HEK293T (cell line): ENCODE measurements at regions not wholly inside any gene's neighbourhood (a gene's known extent, or its start where the extent isn't known, plus 50 kb on each side); places are given as distances from the start of the nearest gene placed in this dataset.

Source experiments
- CTCF ChIA-PET: fragments of 350-600 bp; formaldehyde crosslinking; extraction: SDS; loops from one replicate; lab custom pipeline; 2021; ENCODE audit warnings: antibody characterized with exemption, inconsistent platforms; lab: Yijun Ruan, JAX
- POLR2A ChIA-PET: fragments of 350-600 bp; formaldehyde crosslinking; extraction: SDS; loops from one replicate; lab custom pipeline; 2020; ENCODE audit warnings: antibody characterized with exemption, inconsistent platforms; lab: Yijun Ruan, JAX
- DNase-seq: peaks from one replicate; pipeline ENCODE4 v3.0.0; 2012; ENCODE audit warnings: mixed read lengths; ENCODE audit errors: extremely low spot score
- ARNT ChIP-seq: fragments of 450-650 bp; IDR thresholded peaks from 2 replicates; pipeline ENCODE4 v1.6.1; 2017; ENCODE audit warnings: mild to moderate bottlenecking
- BHLHE40 ChIP-seq: fragments of 450-650 bp; IDR thresholded peaks from 2 replicates; pipeline ENCODE4 v1.6.1; 2016; ENCODE audit warnings: mild to moderate bottlenecking, moderate library complexity, borderline replicate concordance
- CTBP1 ChIP-seq: fragments of 450-650 bp; IDR thresholded peaks from 2 replicates; pipeline ENCODE4 v1.6.1; 2016; ENCODE audit warnings: borderline replicate concordance
- ELF4 ChIP-seq: fragments of 450-650 bp; IDR thresholded peaks from 2 replicates; pipeline ENCODE4 v1.6.1; 2017; ENCODE audit warnings: antibody characterized with exemption
- FOXA1 ChIP-seq: fragments of 450-650 bp; IDR thresholded peaks from 2 replicates; pipeline ENCODE4 v1.6.1; 2016; ENCODE audit warnings: mild to moderate bottlenecking
- FOXK2 ChIP-seq: fragments of 450-650 bp; IDR thresholded peaks from 2 replicates; pipeline ENCODE4 v1.6.1; 2016; ENCODE audit warnings: mild to moderate bottlenecking
- FOXM1 ChIP-seq: fragments of 450-650 bp; IDR thresholded peaks from 2 replicates; pipeline ENCODE4 v1.6.1; 2017; ENCODE audit warnings: mild to moderate bottlenecking, borderline replicate concordance
- HDGF ChIP-seq: fragments of 450-650 bp; IDR thresholded peaks from 2 replicates; pipeline ENCODE4 v1.6.1; 2017; ENCODE audit warnings: antibody characterized with exemption, borderline replicate concordance
- L3MBTL2 ChIP-seq: fragments of 450-650 bp; conservative IDR thresholded peaks from 2 replicates; pipeline ENCODE4 v1.6.1; 2016; ENCODE audit warnings: mild to moderate bottlenecking
- LEF1 ChIP-seq: fragments of 450-650 bp; IDR thresholded peaks from 2 replicates; pipeline ENCODE4 v1.6.1; 2017; ENCODE audit warnings: mild to moderate bottlenecking, borderline replicate concordance
- NFRKB ChIP-seq: fragments of 450-650 bp; IDR thresholded peaks from 2 replicates; pipeline ENCODE4 v1.6.1; 2016; ENCODE audit warnings: mild to moderate bottlenecking, moderate library complexity
- SP1 ChIP-seq: fragments of 450-650 bp; IDR thresholded peaks from 2 replicates; pipeline ENCODE4 v1.6.1; 2017
- SUZ12 ChIP-seq: fragments of 450-650 bp; IDR thresholded peaks from 2 replicates; pipeline ENCODE4 v1.6.1; 2016; ENCODE audit warnings: mild to moderate bottlenecking
- TARDBP ChIP-seq: fragments of 450-650 bp; IDR thresholded peaks from 2 replicates; pipeline ENCODE4 v1.6.1; 2016
- ZNF384 ChIP-seq: fragments of 450-650 bp; IDR thresholded peaks from 2 replicates; pipeline ENCODE4 v1.6.1; 2016
- TF ChIP-seq, protein P1 (sequence below): fragments of 450-650 bp; IDR thresholded peaks from 2 replicates; pipeline ENCODE4 v1.6.1; 2016

DNA sequence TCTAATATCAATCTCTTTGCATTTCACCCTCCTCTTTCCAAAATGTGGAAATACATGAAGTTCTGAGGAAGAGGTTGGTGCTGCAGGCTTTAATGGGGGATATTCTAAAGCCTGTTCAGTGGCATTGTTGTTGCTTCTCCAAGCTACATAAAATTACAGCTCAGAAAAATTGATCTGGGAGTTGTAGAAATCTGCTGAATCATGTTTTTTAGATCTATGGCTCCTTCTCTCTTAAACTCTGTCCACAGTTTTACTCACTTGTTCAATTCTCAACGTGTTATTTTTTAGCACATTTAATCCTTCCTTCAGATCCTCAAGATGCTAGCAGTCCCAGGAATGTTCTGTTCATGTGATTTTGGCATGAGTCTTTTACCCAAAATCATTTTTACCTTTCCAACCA lies 949.5 kb upstream of the ADGRL3 start:
- ChIA-PET CTCF (no interaction called here), POLR2A (no interaction called here)
- TF ChIP-seq TARDBP (no peak), ARNT (no peak)
- DNase-seq: no peak

DNA sequence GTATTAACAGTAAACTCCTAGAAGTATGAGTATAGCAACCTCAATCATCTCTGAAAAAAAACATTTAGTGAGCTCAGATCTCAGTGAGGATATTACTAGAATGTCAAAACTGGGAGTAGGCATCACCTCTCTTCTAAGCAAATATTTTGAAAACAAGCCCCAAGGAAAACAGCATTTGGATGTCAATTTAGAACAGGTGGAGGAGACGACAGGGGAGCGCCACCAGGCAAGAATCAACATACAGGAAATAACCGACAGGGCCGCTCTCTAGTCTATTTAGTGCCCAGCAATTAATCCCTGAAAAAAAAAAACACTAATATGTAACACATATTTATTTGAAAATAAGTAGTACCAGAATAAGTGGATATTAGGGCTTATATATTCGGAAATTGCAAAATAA lies 940.3 kb upstream of the ADGRL3 start:
- DNase-seq: no peak
- POLR2A ChIA-PET: no interaction called here
- CTCF ChIA-PET: no interaction called here
- TF ChIP-seq FOXA1 (no peak), L3MBTL2 (no peak), BHLHE40 (no peak), ELF4 (no peak), FOXM1 (no peak), HDGF (no peak), TARDBP (no peak), CTBP1 (no peak), ARNT (no peak), NFRKB (no peak), FOXK2 (no peak), ZNF384 (no peak), SP1 (no peak)
- TF ChIP-seq, protein P1, sequence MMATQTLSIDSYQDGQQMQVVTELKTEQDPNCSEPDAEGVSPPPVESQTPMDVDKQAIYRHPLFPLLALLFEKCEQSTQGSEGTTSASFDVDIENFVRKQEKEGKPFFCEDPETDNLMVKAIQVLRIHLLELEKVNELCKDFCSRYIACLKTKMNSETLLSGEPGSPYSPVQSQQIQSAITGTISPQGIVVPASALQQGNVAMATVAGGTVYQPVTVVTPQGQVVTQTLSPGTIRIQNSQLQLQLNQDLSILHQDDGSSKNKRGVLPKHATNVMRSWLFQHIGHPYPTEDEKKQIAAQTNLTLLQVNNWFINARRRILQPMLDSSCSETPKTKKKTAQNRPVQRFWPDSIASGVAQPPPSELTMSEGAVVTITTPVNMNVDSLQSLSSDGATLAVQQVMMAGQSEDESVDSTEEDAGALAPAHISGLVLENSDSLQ: no peak

DNA sequence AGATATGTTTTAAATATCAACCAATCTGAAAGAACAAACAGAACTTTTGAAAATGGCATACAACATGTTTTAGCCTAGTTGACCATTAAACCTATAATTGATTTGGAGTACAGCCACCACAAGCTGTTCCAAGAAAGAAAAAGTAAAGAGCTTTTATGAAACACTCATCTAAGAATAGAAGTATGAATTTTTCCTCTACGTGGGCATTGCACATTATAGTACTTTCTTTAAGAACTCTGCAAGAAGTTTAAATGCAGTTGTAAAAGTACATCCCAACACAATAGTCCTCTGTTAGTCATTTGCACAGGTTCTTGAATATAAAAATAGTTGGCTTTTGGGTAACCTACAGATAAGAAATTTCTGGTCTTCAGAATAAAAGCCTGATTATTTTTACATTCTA lies 933.6 kb upstream of the ADGRL3 start:
- CTCF ChIA-PET: no interaction called here

DNA sequence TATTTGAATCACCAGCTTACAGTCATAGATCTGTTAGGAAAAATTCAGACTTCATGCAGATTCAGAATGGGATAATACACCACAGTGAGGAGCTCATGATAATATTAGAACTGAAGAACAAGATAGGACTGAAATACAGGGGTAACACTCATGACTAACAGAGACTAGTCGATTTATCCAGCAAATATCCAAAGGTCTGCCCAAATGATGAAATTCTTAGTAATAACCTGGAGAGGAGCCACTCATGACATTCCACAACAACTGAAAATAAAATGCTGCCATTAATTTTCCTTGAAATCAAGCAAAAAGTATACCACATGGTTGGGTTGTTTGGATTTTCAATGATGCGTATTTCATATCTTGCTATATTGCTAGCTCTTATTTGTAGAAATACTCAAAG lies 903.7 kb upstream of the ADGRL3 start:
- ChIA-PET POLR2A (no interaction called here), CTCF (no interaction called here)
- no peak for DNase-seq
- TF ChIP-seq ARNT (no peak), NFRKB (no peak), LEF1 (no peak), ZNF384 (no peak), FOXA1 (no peak), TARDBP (no peak), CTBP1 (no peak), HDGF (no peak), FOXM1 (no peak), ELF4 (no peak), SP1 (no peak), BHLHE40 (no peak), L3MBTL2 (no peak), FOXK2 (no peak)
- TF ChIP-seq, protein P1: no peak

More for the DNA sequence above, 933.6 kb upstream of the ADGRL3 start:
- TF ChIP-seq CTBP1: no peak
- TF ChIP-seq HDGF: no peak
- no peak for TF ChIP-seq ELF4
- no peak for TF ChIP-seq TARDBP
- TF ChIP-seq SP1: no peak
- POLR2A ChIA-PET: no interaction called here
- no peak for DNase-seq

DNA sequence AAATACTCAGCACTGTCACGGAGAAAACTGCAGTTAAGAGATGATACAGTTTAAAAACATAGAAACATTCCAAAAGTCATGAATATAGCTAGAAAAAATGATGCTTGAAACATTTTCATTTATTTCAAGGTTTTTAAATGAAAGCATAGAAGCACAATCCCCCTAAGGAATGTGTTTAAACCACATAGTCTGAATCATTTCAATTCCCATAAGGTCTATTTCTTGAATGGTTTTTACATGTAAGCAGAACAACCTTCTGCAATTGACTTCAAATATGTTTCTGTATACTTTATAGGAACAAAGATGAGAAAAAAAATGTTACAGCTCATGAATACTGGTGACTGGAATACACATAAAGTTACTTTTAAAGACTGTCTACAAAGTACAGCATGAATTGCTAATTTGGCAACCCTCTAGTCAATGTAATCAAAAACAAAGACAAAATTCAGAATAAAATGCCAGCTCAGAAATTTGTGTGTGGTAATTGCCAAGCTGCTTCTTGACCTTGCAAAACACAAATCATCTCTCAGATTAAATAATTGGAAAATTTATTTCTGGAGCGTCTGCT lies 886.4 kb upstream of the ADGRL3 start:
- CTCF ChIA-PET: no interaction called here
- POLR2A ChIA-PET: no interaction called here
- TF ChIP-seq, protein P1: no peak
- no peak for TF ChIP-seq FOXA1
- TF ChIP-seq FOXM1: no peak
- no peak for TF ChIP-seq FOXK2
- no peak for TF ChIP-seq TARDBP
- no peak for TF ChIP-seq SP1
- no peak for TF ChIP-seq ZNF384
- no peak for TF ChIP-seq LEF1
- TF ChIP-seq ELF4: no peak
- TF ChIP-seq NFRKB: no peak
- DNase-seq: no peak

DNA sequence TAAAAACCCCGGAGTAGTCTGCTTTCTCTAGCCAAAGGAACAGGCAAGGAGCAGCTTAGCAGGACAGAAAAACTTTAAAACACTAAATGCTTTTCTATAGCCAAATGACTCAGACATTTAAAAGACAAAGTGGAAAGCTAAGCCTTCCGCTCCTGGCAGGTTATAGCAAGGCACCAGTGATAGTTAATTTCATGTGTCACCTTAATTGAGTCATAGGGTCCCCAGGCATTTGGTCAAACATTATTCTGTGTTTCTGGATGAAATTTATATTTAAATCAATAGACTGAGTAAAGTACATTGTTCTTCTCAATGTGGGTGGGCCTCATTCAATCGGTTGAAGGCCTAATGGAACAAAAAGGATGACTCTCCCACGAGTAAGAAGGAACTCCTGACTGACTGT lies 885.7 kb upstream of the ADGRL3 start:
- no peak for TF ChIP-seq TARDBP
- ChIA-PET CTCF (no interaction called here), POLR2A (interaction anchor here (0.6 kb wide), 1 partner anchor 14 kb away, joined by 3 read pairs; no protein-coding TSS in a partner anchor)
- no peak for DNase-seq

DNA sequence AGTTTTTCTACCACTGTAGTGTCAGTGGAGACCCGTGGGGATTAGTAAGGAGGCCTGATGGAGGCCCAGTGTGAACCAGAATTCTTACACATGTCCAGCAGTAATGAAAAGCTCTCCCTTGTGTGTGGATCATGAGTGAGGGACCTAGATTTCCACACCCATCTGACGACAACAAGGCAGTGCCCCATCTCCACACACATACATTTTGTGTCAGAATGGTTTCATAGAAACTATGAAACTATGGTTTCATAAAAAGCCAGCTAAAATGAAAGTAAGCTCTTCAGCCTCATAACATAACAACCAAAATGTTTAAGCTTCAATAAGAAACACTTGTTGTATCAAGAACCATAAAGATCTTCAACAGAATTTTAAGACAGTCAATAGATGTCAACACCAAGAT lies 884.5 kb upstream of the ADGRL3 start:
- POLR2A ChIA-PET: no interaction called here
- TF ChIP-seq L3MBTL2 (no peak), BHLHE40 (no peak), CTBP1 (no peak), HDGF (no peak), FOXA1 (no peak), ELF4 (no peak), SUZ12 (no peak), ZNF384 (no peak)
- no peak for DNase-seq
- CTCF ChIA-PET: no interaction called here
